Fibroblast of the aortic adventitia (primary cell): ENCODE measurements at regions not wholly inside any gene's neighbourhood (a gene's known extent, or its start where the extent isn't known, plus 50 kb on each side); places are given as distances from the start of the nearest gene placed in this dataset.
A peak's percentile ranks its signal among the peaks of the same experiment; 100 is the strongest.

Experiments
- DNase-seq: peaks from one replicate; pipeline ENCODE4 v3.0.0-alpha.2; 2010; ENCODE audit warnings: low read depth
- H3K4me3 ChIP-seq: 2 replicates; pipeline ENCODE4 v1.5.1; 2011; ENCODE audit warnings: low read depth, mild to moderate bottlenecking, control low read depth, low read length, moderate library complexity
- CTCF ChIP-seq: IDR thresholded peaks from 2 replicates; pipeline ENCODE4 v1.5.1; 2011; ENCODE audit warnings: mild to moderate bottlenecking, low read length, control low read depth, inconsistent platforms; ENCODE audit not compliant: insufficient read depth

- no peak overlapping the region for H3K4me3 ChIP-seq
- DNase-seq = no peak
- no peak for TF ChIP-seq CTCF
Observed at GRCh38 chr2:8452296-8452695, 229.6 kb upstream of the ID2 start.

- peak; percentile 28 for DNase-seq
- H3K4me3 ChIP-seq = no peak overlapping the region
- no peak for TF ChIP-seq CTCF
Observed at GRCh38 chr2:8452979-8453903, 228.6 kb upstream of the ID2 start.

GRCh38 chr2:8453904-8454302 is 228.0 kb upstream of the ID2 start:
- TF ChIP-seq CTCF = no peak
- DNase-seq = no peak
- no peak overlapping the region for H3K4me3 ChIP-seq

- DNase-seq = no peak
- TF ChIP-seq CTCF = no peak
- H3K4me3 ChIP-seq = no peak overlapping the region
Observed at GRCh38 chr2:8454797-8455196, 227.1 kb upstream of the ID2 start.

GRCh38 chr2:8455236-8456150 is 226.4 kb upstream of the ID2 start:
- no peak for DNase-seq
- TF ChIP-seq CTCF = no peak
- H3K4me3 ChIP-seq = no peak overlapping the region

- DNase-seq = no peak
- H3K4me3 ChIP-seq = no peak overlapping the region
- no peak for TF ChIP-seq CTCF
Observed at GRCh38 chr2:8456151-8457091, 225.4 kb upstream of the ID2 start.
